ENCODE measurements at regions not wholly inside any gene's neighbourhood (a gene's known extent, or its start where the extent isn't known, plus 50 kb on each side); places are given as distances from the start of the nearest gene placed in this dataset.

DNA sequence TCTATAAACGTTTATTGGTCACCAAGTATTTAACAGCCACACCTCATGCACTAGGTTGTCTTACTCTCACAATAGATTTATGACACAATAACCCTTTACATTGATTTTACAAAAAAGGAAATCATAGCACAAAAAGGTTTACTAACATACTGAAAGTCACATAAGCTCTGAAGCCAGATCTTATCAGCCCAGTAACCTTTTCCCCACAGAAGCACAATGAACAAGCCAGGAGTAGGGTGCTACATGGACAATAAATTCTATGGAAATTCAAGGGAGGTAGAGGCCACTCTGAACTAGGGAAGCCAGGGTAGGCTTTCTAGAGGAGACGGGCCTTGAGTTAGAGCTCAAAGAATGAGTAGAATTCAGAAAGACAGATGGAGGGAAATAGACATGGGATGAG lies 633.5 kb upstream of the CADM1 start:
- TF ChIP-seq, protein P1, sequence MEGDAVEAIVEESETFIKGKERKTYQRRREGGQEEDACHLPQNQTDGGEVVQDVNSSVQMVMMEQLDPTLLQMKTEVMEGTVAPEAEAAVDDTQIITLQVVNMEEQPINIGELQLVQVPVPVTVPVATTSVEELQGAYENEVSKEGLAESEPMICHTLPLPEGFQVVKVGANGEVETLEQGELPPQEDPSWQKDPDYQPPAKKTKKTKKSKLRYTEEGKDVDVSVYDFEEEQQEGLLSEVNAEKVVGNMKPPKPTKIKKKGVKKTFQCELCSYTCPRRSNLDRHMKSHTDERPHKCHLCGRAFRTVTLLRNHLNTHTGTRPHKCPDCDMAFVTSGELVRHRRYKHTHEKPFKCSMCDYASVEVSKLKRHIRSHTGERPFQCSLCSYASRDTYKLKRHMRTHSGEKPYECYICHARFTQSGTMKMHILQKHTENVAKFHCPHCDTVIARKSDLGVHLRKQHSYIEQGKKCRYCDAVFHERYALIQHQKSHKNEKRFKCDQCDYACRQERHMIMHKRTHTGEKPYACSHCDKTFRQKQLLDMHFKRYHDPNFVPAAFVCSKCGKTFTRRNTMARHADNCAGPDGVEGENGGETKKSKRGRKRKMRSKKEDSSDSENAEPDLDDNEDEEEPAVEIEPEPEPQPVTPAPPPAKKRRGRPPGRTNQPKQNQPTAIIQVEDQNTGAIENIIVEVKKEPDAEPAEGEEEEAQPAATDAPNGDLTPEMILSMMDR (IDR thresholded peaks at IDR 0.05; ENCODE audit: borderline replicate concordance, control extremely low read depth, extremely low read depth, insufficient read depth, missing control alignments), result no peak
- no peak for DNase-seq (ENCODE audit: low spot score)
- in situ Hi-C loops (cut with MboI; ENCODE audit: low sequenced_read_pairs, unreplicated experiment), result no loop called here

DNA sequence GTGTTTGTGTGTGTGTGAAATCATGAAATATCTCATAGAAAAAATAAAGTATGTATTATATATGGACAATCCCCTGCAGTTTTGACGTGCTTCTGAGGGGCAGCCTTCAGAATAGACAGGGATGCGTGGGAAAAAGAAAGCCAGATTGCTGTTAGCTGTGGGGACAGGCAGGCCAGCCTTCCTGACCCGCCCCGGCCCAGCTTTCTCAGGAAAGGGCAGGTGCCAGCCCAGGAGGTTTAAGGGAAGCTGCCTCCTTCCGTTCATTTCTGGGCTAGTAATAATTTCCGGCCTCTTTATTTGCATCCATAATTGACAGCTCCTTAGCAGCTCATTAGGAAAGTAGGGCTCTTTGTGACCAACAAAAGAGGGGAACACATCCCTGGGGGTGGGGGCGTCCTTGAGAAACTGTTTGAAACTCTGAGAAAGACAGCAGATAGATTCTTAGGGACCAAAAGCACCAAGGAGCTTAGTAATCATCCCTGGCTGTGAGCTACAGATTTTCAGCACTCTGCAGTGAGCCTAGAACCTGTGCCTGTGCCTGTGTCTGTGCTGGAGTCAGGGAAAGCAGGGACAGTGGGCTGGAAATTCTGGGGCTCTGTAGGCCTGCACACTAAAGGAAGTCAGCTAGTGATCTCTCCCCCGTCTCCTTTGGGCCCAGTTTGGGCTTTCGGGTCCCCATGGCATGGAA lies 632.9 kb upstream of the CADM1 start:
- TF ChIP-seq, protein P1 (IDR thresholded peaks at IDR 0.05; ENCODE audit: borderline replicate concordance, control extremely low read depth, extremely low read depth, insufficient read depth, missing control alignments), result no peak
- DNase-seq (ENCODE audit: low spot score), result no peak
- in situ Hi-C loops (cut with MboI; ENCODE audit: low sequenced_read_pairs, unreplicated experiment), result no loop called here

DNA sequence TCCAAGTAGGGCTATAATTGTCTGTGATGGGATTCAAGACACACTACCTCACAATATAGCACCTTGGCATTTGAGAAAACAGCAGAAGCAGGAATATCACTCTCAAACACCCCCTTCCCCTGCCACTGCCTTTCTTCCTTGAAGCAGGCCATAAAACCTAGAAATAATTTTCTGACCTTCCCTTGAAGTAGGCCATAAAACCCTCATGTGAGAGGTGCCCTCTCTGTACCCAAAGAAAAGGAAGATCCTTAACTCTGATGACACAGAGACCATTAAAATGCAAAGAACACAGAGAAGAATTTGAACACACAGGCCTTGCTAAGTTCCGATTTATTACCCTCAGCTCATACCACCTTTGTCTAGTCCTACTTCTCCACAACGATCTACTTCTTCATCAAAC lies 631.7 kb upstream of the CADM1 start:
- in situ Hi-C loops (cut with MboI; ENCODE audit: low sequenced_read_pairs, unreplicated experiment), result no loop called here
- no peak for DNase-seq (ENCODE audit: low spot score)
- TF ChIP-seq, protein P1 (IDR thresholded peaks at IDR 0.05; ENCODE audit: borderline replicate concordance, control extremely low read depth, extremely low read depth, insufficient read depth, missing control alignments), result no peak

DNA sequence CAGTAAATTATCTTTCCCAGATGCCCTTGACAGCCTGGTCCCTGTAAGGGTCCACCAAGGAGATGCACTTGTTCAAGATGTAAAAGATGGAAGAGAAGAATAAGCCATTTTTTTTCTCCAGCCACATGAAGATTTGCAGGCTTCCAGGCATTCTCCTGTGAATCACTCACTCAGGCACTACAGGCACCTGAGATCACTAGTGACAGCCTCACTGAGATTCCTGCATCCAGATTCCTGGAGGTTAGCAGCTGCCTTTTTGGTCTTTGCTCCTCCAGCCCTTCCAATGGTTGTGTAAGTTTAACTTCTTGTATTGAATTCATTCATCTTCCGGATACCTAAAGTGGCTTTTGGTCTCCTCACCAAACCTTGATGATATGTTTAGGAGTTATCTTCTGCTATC lies 630.2 kb upstream of the CADM1 start:
- in situ Hi-C loops (cut with MboI; ENCODE audit: low sequenced_read_pairs, unreplicated experiment), result no loop called here
- no peak for DNase-seq (ENCODE audit: low spot score)
- TF ChIP-seq, protein P1 (IDR thresholded peaks at IDR 0.05; ENCODE audit: borderline replicate concordance, control extremely low read depth, extremely low read depth, insufficient read depth, missing control alignments), result no peak

GRCh38 chr11:116132273-116132978 lies 628.2 kb upstream of the CADM1 start:
- TF ChIP-seq, protein P1 (IDR thresholded peaks at IDR 0.05; ENCODE audit: borderline replicate concordance, control extremely low read depth, extremely low read depth, insufficient read depth, missing control alignments), result no peak
- DNase-seq (ENCODE audit: low spot score), result no peak
- in situ Hi-C loops (cut with MboI; ENCODE audit: low sequenced_read_pairs, unreplicated experiment), result no loop called here

DNA sequence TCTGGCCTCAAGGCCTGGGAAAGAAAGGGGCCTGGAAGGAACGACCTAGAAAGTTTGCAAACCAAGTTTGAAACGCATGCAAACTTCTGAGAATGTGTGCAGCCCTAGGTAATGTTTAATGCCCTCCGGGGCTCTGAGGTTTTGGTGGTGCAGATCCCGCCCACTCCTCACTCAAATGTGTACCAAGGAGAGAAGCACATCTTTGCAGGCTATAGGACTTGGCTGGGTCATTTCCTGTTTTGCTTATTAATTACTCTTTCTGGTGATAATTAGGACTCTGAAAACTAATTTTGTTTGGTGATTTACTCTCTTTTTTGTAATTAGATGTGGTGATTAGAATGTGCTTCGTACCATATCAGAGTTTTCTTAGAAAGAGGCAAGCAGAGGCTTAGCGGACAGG lies 625.9 kb upstream of the CADM1 start:
- in situ Hi-C loops (cut with MboI; ENCODE audit: low sequenced_read_pairs, unreplicated experiment), result no loop called here
- TF ChIP-seq, protein P1 (IDR thresholded peaks at IDR 0.05; ENCODE audit: borderline replicate concordance, control extremely low read depth, extremely low read depth, insufficient read depth, missing control alignments), result no peak
- DNase-seq (ENCODE audit: low spot score), result no peak

Data from GM13976 (cell line).